Liver (tissue), 7 donors: ENCODE measurements at regions not wholly inside any gene's neighbourhood (a gene's known extent, or its start where the extent isn't known, plus 50 kb on each side); places are given as distances from the start of the nearest gene placed in this dataset.

Source experiments
- DNase-seq: peaks from one replicate; pipeline ENCODE4 v3.0.0-alpha.2; 2017; ENCODE audit warnings: low spot score
- H3K27ac ChIP-seq, 2 donors: one replicate each; pipeline ENCODE4 v1.7.0; 2013; ENCODE audit warnings: inconsistent platforms in 2 of 2, low read length in 2 of 2, control low read depth in 1 of 2, low read depth in 1 of 2, mild to moderate bottlenecking in 1 of 2
- H3K27me3 ChIP-seq, 4 donors: one replicate each; pipeline versions ENCODE4 v1.6.1 to v1.7.0; 2013; ENCODE audit warnings: low read length in 3 of 4, inconsistent platforms in 1 of 4, mild to moderate bottlenecking in 1 of 4, moderate library complexity in 1 of 4; ENCODE audit not compliant: control insufficient read depth in 4 of 4, insufficient read depth in 4 of 4
- H3K36me3 ChIP-seq, 4 donors: one replicate each; pipeline versions ENCODE4 v1.6.1 to v1.7.0; 2013; ENCODE audit warnings: low read length in 3 of 4, mild to moderate bottlenecking in 3 of 4, low read depth in 1 of 4, moderate library complexity in 1 of 4; ENCODE audit not compliant: control insufficient read depth in 4 of 4, insufficient read depth in 3 of 4
- H3K4me1 ChIP-seq, 4 donors: one replicate each; pipeline versions ENCODE4 v1.6.1 to v1.7.0; 2013; ENCODE audit warnings: low read length in 3 of 4, mild to moderate bottlenecking in 3 of 4, moderate library complexity in 1 of 4; ENCODE audit not compliant: control insufficient read depth in 4 of 4, insufficient read depth in 4 of 4
- H3K4me3 ChIP-seq, 3 donors: one replicate each; pipeline versions ENCODE4 v1.6.1 to v1.7.0; 2013; ENCODE audit warnings: low read length in 3 of 3, control low read depth in 1 of 3, low read depth in 1 of 3, mild to moderate bottlenecking in 1 of 3
- H3K9ac ChIP-seq, 2 donors: one replicate each; pipeline ENCODE4 v1.7.0; 2013; ENCODE audit warnings: low read length in 2 of 2, mild to moderate bottlenecking in 2 of 2, moderate library complexity in 2 of 2, control low read depth in 1 of 2, low read depth in 1 of 2
- H3K9me3 ChIP-seq, 4 donors: one replicate each; pipeline versions ENCODE4 v1.6.1 to v1.7.0; 2013; ENCODE audit warnings: low read length in 3 of 4; ENCODE audit not compliant: control insufficient read depth in 4 of 4
- ATF3 ChIP-seq: IDR thresholded peaks from 2 replicates; pipeline ENCODE4 v1.6.1; 2016; ENCODE audit warnings: antibody characterized with exemption
- EGR1 ChIP-seq, 2 donors: IDR thresholded peaks; 2 replicates each; pipeline ENCODE4 v1.6.1; 2016 to 2018; ENCODE audit warnings: antibody characterized with exemption in 2 of 2, low read depth in 2 of 2
- FOXA2 ChIP-seq: IDR thresholded peaks from 2 replicates; pipeline ENCODE4 v1.6.1; 2016; ENCODE audit warnings: antibody characterized with exemption
- GABPA ChIP-seq, 2 donors: IDR thresholded peaks in 1 of 2; conservative IDR thresholded peaks in 1 of 2; 2 replicates each; pipeline ENCODE4 v1.6.1; 2016; ENCODE audit warnings: antibody characterized with exemption in 2 of 2, mild to moderate bottlenecking in 1 of 2, moderate library complexity in 1 of 2
- HNF4A ChIP-seq, 2 donors: conservative IDR thresholded peaks; 2 replicates each; pipeline ENCODE4 v1.6.1; 2016; ENCODE audit warnings: antibody characterized with exemption in 2 of 2, mild to moderate bottlenecking in 2 of 2
- HNF4G ChIP-seq: IDR thresholded peaks from 2 replicates; pipeline ENCODE4 v1.6.1; 2016; ENCODE audit warnings: antibody characterized with exemption
- JUND ChIP-seq, 2 donors: IDR thresholded peaks; 2 replicates each; pipeline ENCODE4 v1.6.1; 2016; ENCODE audit warnings: antibody characterized with exemption in 2 of 2
- MAX ChIP-seq: IDR thresholded peaks from 2 replicates; pipeline ENCODE4 v1.6.1; 2016; ENCODE audit warnings: antibody characterized with exemption
- NR2F2 ChIP-seq: IDR thresholded peaks from 2 replicates; pipeline ENCODE4 v1.6.1; 2016; ENCODE audit warnings: antibody characterized with exemption
- RAD21 ChIP-seq, 2 donors: IDR thresholded peaks; 2 replicates each; pipeline ENCODE4 v1.6.1; 2016; ENCODE audit warnings: antibody characterized with exemption in 2 of 2, mild to moderate bottlenecking in 2 of 2
- REST ChIP-seq: IDR thresholded peaks from 2 replicates; pipeline ENCODE4 v1.6.1; 2016; ENCODE audit warnings: antibody characterized with exemption, mild to moderate bottlenecking
- RXRA ChIP-seq, 2 donors: IDR thresholded peaks; 2 replicates each; pipeline ENCODE4 v1.6.1; 2017 to 2018; ENCODE audit warnings: antibody characterized with exemption in 2 of 2, mild to moderate bottlenecking in 1 of 2
- SP1 ChIP-seq: IDR thresholded peaks from 2 replicates; pipeline ENCODE4 v1.6.1; 2018; ENCODE audit warnings: antibody characterized with exemption, mild to moderate bottlenecking
- TAF1 ChIP-seq: conservative IDR thresholded peaks from 2 replicates; pipeline ENCODE4 v1.6.1; 2016; ENCODE audit warnings: antibody characterized with exemption, mild to moderate bottlenecking
- YY1 ChIP-seq: IDR thresholded peaks from 2 replicates; pipeline ENCODE4 v1.6.1; 2016; ENCODE audit warnings: antibody characterized with exemption, mild to moderate bottlenecking
- WGBS: extraction: QIAGEN DNeasy Blood & Tissue Kit; methylation state at CpG from one replicate; pipeline ENCODE4 v1.1.7; 2013; 5-methylcytosine and 5-hydroxymethylcytosine counted together
- donor health status: healthy.
- donor health status: healthy.
- donor health status: healthy.
- donor health status: healthy.

GRCh38 chr12:93322784-93323183 lies 54.9 kb upstream of the NUDT4 start:
- DNase-seq, result no peak
- Histone ChIP-seq H3K9ac (no peak overlapping the region), H3K36me3 (no peaks in the 10 kb centered on the region), H3K27me3 (no peaks in the 10 kb centered on the region), H3K9me3 (no peaks in the 10 kb centered on the region), H3K4me3 (no peak overlapping the region), H3K27ac (no peak overlapping the region), H3K4me1 (no peaks in the 10 kb centered on the region)
- TF ChIP-seq MAX (no peak), NR2F2 (no peak), RXRA (IDR thresholded peaks at IDR 0.05) (no peak), REST (no peak), FOXA2 (no peak), GABPA (IDR thresholded peaks at IDR 0.05 in 1 of 2, conservative IDR thresholded peaks at IDR 0.05 in 1 of 2) (no peak)
- 76% methylated on average over 2 of the region's 2 CpGs for WGBS

- Histone ChIP-seq H3K36me3 (no peaks in the 10 kb centered on the region), H3K27me3 (no peaks in the 10 kb centered on the region), H3K27ac (no peak overlapping the region), H3K4me1 (no peaks in the 10 kb centered on the region), H3K9ac (no peak overlapping the region), H3K9me3 (no peaks in the 10 kb centered on the region), H3K4me3 (no peak overlapping the region)
- TF ChIP-seq SP1, result no peak
- no peak for TF ChIP-seq TAF1
- TF ChIP-seq EGR1 (IDR thresholded peaks at IDR 0.05; ENCODE audit: low read depth in 2 of 2), result no peak
- no peak for TF ChIP-seq JUND (IDR thresholded peaks at IDR 0.05)
- no peak for TF ChIP-seq RAD21 (IDR thresholded peaks at IDR 0.05)
- TF ChIP-seq HNF4G, result no peak
- TF ChIP-seq YY1, result no peak
- TF ChIP-seq HNF4A (conservative IDR thresholded peaks at IDR 0.05), result no peak
- TF ChIP-seq RXRA (IDR thresholded peaks at IDR 0.05), result no peak
- no peak for TF ChIP-seq ATF3
- TF ChIP-seq FOXA2, result no peak
- TF ChIP-seq REST, result no peak
- no peak for TF ChIP-seq MAX
- no peak for TF ChIP-seq NR2F2
- 87% methylated on average over 5 of the region's 5 CpGs for WGBS
- no peak for DNase-seq
These were observed 53.9 kb upstream of the NUDT4 start for GRCh38 chr12:93323625-93324329.
